ENCODE measurements at regions not wholly inside any gene's neighbourhood (a gene's known extent, or its start where the extent isn't known, plus 50 kb on each side); places are given as distances from the start of the nearest gene placed in this dataset.

GRCh38 chr6:95159557-95159956 lies 417.8 kb upstream of the MANEA start (continued):
- TF ChIP-seq RBBP5 (conservative IDR thresholded peaks at IDR 0.05) (no peak), SKIL (IDR thresholded peaks at IDR 0.05; ENCODE audit: low read depth, poor library complexity, severe bottlenecking) (no peak), CHD1 (IDR thresholded peaks at IDR 0.05; ENCODE audit: low read depth, low read length) (no peak), SUPT20H (IDR thresholded peaks at IDR 0.05; ENCODE audit: borderline replicate concordance, control insufficient read depth, low read depth, low read length) (no peak), MXI1 (IDR thresholded peaks at IDR 0.05; ENCODE audit: low read depth, low read length) (no peak)

GRCh38 chr6:95169775-95170174 lies 407.6 kb upstream of the MANEA start:
- no peak overlapping the region for H3K27ac ChIP-seq (ENCODE audit: control insufficient read depth, insufficient read depth)
- H3K4me1 ChIP-seq (ENCODE audit: control insufficient read depth, insufficient read depth, low read length): no peaks in the 10 kb centered on the region
- WGBS (ENCODE audit: insufficient coverage, insufficient replicate concordance, low lambda C conversion rate, missing lambda C conversion rate): 9% methylated on average over 2 of the region's 2 CpGs
- H3K4me2 ChIP-seq (ENCODE audit: control insufficient read depth, insufficient read depth): no peak overlapping the region
- DNase-seq (ENCODE audit: low read depth, low spot score): no peak
- intact Hi-C loops (cut with micrococcal nuclease; ENCODE audit: unreplicated experiment): no loop called here
- no peaks in the 10 kb centered on the region for H4K20me1 ChIP-seq (ENCODE audit: control insufficient read depth, insufficient read depth)
- no peaks in the 10 kb centered on the region for H3K79me2 ChIP-seq (ENCODE audit: control insufficient read depth, insufficient read depth, low read length)
- no peak for ATAC-seq
- ChIA-PET SMC1A (ENCODE audit: uncharacterized antibody, unreplicated experiment) (interaction anchor here (0.7 kb wide), 1 partner anchor 219 kb away, joined by 3 read pairs; no protein-coding TSS in a partner anchor), CTCF (no interaction called here), RAD21 (ENCODE audit: unreplicated experiment) (no interaction called here), POLR2A (no interaction called here)
- H2AFZ ChIP-seq (ENCODE audit: control insufficient read depth, low read depth, low read length): no peak overlapping the region
- H3K4me3 ChIP-seq: no peak overlapping the region
- BruUV-seq (replicated peaks): no TSS peak
- no peaks in the 10 kb centered on the region for H3K36me3 ChIP-seq (ENCODE audit: control insufficient read depth in 2 of 2, insufficient read depth in 2 of 2, low read length in 1 of 2)
- no peak for FAIRE-seq
- H3K9ac ChIP-seq (ENCODE audit: control insufficient read depth, insufficient read depth, low read length): no peak overlapping the region
- in situ Hi-C loops (cut with MboI): no loop called here
- no peaks in the 10 kb centered on the region for H3K27me3 ChIP-seq (replicated peaks in 1 of 2; ENCODE audit: control insufficient read depth in 2 of 2, insufficient read depth in 2 of 2, low read length in 1 of 2)
- no peaks in the 10 kb centered on the region for H3K9me3 ChIP-seq (replicated peaks; ENCODE audit: control insufficient read depth, insufficient read depth, low read length)
- TF ChIP-seq RFX5 (IDR thresholded peaks at IDR 0.05; ENCODE audit: low read depth, low read length) (no peak), BHLHE40 (IDR thresholded peaks at IDR 0.05; ENCODE audit: borderline replicate concordance in 1 of 2, low read depth in 2 of 2, low read length in 1 of 2) (no peak), SMAD1 (IDR thresholded peaks at IDR 0.05; ENCODE audit: low read depth, partially characterized antibody) (no peak), MLLT1 (IDR thresholded peaks at IDR 0.05) (no peak), BMI1 (IDR thresholded peaks at IDR 0.05; ENCODE audit: borderline replicate concordance) (no peak), CBX5 (IDR thresholded peaks at IDR 0.05; ENCODE audit: low read depth) (no peak), IRF3 (IDR thresholded peaks at IDR 0.05) (no peak), SKIL (IDR thresholded peaks at IDR 0.05; ENCODE audit: low read depth, poor library complexity, severe bottlenecking) (no peak), TCF7 (IDR thresholded peaks at IDR 0.05; ENCODE audit: borderline replicate concordance) (no peak), ZBTB33 (IDR thresholded peaks at IDR 0.05) (no peak), PAX8 (IDR thresholded peaks at IDR 0.05) (no peak)

Data from GM12878 (cell line).